Activated naive CD8-positive, alpha-beta T cell treated with anti-CD3 and anti-CD28 coated beads, Interleukin-2, amount 10 ng/mL, durations not matched to agents 7 days and 5 days (primary cell): ENCODE measurements at regions not wholly inside any gene's neighbourhood (a gene's known extent, or its start where the extent isn't known, plus 50 kb on each side); places are given as distances from the start of the nearest gene placed in this dataset.
"Not testable (repeated sequence)": the region's sequence is repeated elsewhere in the genome, so short reads cannot be mapped to it uniquely, and the experiment has no call there.

Experiments
- ATAC-seq: fragments of 150-1000 bp; cut with Tn5 transposase; one replicate; pipeline ENCODE4 v1.10.0; 2021; ENCODE audit warnings: low read depth, moderate library complexity
- POLR2A ChIA-PET: fragments of 350-600 bp; sonication (Branson Sonifier 250); formaldehyde crosslinking; loops from one replicate; lab custom pipeline; 2021; ENCODE audit warnings: antibody characterized with exemption; lab: Charles Lee
- DNase-seq: peaks from one replicate; pipeline ENCODE4 v3.0.0; 2021
- H3K27ac Mint-ChIP-seq: one replicate; pipeline ENCODE4 v1.8.0; 2022; ENCODE audit warnings: mild to moderate bottlenecking, mixed read lengths
- H3K27me3 Mint-ChIP-seq: one replicate; pipeline ENCODE4 v1.8.0; 2022; ENCODE audit warnings: mild to moderate bottlenecking, moderate library complexity, mixed read lengths
- H3K36me3 Mint-ChIP-seq: one replicate; pipeline ENCODE4 v1.8.0; 2021; ENCODE audit warnings: mild to moderate bottlenecking, mixed read lengths
- H3K4me1 Mint-ChIP-seq: one replicate; pipeline ENCODE4 v1.8.0; 2021; ENCODE audit warnings: mixed read lengths
- H3K4me3 Mint-ChIP-seq: one replicate; pipeline ENCODE4 v1.8.0; 2022; ENCODE audit warnings: mild to moderate bottlenecking, moderate library complexity, mixed read lengths
- H3K9me3 Mint-ChIP-seq: one replicate; pipeline ENCODE4 v1.8.0; 2021; ENCODE audit warnings: mixed read lengths

DNA sequence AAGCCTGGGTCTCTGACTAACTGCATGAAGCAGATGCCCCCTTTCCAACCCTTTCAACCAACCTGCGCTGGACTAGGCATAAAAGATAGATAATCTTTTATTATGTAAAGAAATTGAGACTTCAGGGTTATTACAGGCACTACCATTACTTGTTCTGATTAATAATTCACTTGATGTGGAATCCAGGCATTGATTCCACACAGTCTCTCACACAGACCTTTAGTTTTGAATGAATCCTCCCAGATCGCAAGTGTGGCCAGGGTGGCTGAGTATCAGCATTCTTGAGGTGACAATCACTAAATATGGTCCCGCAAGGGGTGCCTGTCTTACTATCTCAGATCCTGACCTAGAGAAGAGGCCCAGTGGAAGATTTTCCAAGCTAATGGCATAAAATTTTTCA lies 368.9 kb upstream of the ONECUT1 start:
- POLR2A ChIA-PET: no interaction called here
- peaks cover 2% of the 10 kb centered on the region for H3K27me3 Mint-ChIP-seq
- H3K9me3 Mint-ChIP-seq: no peaks in the 10 kb centered on the region
- H3K27ac Mint-ChIP-seq: no peak overlapping the region
- ATAC-seq: no peak
- no peaks in the 10 kb centered on the region for H3K36me3 Mint-ChIP-seq
- no peak overlapping the region for H3K4me3 Mint-ChIP-seq
- no peak for DNase-seq
- no peaks in the 10 kb centered on the region for H3K4me1 Mint-ChIP-seq

DNA sequence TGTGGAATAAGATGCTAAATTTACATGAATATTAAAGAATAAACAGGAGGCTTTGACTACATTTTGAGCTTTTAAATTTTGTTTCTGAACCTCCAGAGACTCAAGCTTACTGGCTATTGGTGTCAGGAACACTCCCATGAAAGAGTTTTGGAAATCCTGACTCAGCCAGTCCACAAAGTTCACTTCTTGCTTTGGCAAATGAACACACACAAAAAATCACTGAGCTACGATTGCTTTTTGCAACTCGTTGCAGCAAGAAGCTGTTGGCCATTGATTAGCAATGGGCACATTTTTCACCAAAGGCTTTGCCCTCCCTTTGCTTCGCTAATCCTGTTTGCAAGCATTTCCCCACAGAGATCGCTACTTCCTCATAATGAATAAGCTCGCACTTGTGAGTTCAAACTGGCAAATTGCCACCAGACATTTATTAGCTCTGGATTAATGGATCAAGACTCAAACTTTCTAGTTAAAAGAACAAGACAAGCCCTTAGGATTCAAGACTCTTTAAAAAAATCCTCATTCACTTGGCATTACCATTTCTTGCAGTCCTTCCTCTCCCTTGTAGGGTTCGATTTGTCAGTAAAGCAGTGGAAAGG lies 343.2 kb upstream of the ONECUT1 start:
- DNase-seq (no peak), ATAC-seq (no peak)
- Mint-ChIP-seq H3K4me1 (no peaks in the 10 kb centered on the region), H3K27me3 (no peaks in the 10 kb centered on the region), H3K27ac (no peak overlapping the region), H3K4me3 (no peak overlapping the region), H3K9me3 (peaks cover 1% of the 10 kb centered on the region), H3K36me3 (no peaks in the 10 kb centered on the region)
- POLR2A ChIA-PET: no interaction called here

DNA sequence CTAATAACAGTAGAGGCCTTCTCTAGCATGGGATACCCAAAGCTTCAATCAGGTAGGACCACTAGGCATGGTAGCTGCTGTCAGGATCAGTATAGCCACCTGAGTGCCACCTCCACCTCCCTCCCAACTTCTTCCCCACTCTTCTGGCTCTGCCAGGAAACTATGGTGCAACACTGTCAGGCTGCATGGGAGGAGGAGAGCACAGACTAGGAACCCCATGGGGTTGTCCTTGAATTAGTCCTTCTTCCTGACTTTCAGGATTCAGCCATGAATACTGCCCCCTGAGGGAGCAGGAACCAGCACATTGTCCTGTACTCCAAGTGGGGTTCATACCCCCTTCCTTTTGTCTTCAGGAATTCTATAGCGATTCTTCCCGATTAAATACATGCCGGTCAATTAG lies 340.8 kb upstream of the ONECUT1 start:
- no peaks in the 10 kb centered on the region for H3K4me1 Mint-ChIP-seq
- ATAC-seq (no peak), DNase-seq (no peak)
- POLR2A ChIA-PET: no interaction called here
- no peak overlapping the region for H3K27ac Mint-ChIP-seq
- H3K27me3 Mint-ChIP-seq: no peaks in the 10 kb centered on the region
- H3K9me3 Mint-ChIP-seq: peaks cover 1% of the 10 kb centered on the region
- H3K36me3 Mint-ChIP-seq: no peaks in the 10 kb centered on the region
- H3K4me3 Mint-ChIP-seq: no peak overlapping the region

DNA sequence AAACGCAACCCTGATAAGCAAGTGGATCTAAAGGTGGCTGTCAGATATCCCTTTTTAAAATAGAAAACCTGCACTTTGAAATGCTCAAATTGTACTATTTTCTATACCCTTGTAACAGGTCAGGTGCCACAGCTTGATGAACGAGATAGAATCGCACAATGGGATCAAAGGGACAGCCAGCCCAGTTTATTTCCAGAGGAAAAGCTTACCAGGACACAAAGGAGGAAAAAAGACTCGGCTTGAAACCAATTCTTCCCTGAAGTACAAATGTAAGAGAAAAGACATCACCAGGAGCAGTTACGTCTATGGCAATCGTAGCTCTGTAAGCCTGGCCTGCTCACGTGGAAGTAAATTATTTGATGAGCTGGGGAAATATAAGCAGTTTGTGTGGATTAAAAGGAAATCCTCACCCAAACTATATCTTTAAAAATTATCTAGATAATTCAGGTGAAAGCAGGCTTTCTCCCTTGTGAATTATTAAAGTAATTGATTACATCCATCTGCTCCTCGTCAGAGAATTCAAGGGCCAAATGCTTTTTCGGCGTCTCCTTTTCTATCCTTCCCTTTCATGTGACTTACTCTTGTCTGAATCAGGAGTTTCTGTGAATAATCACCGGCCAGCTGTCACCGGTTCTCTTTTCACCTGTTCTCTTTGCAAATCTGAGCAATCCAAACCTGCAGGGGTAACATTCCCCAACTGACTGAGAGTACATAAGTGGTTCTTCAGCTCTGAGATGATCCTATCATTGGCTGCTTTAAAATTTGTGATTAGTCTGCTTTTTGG lies 339.2 kb upstream of the ONECUT1 start:
- no peaks in the 10 kb centered on the region for H3K36me3 Mint-ChIP-seq
- no peak for DNase-seq
- no peak for ATAC-seq
- no peak overlapping the region for H3K4me3 Mint-ChIP-seq
- POLR2A ChIA-PET: no interaction called here
- H3K27me3 Mint-ChIP-seq: no peaks in the 10 kb centered on the region
- no peaks in the 10 kb centered on the region for H3K4me1 Mint-ChIP-seq
- H3K27ac Mint-ChIP-seq: no peak overlapping the region
- H3K9me3 Mint-ChIP-seq: peaks cover 1% of the 10 kb centered on the region

DNA sequence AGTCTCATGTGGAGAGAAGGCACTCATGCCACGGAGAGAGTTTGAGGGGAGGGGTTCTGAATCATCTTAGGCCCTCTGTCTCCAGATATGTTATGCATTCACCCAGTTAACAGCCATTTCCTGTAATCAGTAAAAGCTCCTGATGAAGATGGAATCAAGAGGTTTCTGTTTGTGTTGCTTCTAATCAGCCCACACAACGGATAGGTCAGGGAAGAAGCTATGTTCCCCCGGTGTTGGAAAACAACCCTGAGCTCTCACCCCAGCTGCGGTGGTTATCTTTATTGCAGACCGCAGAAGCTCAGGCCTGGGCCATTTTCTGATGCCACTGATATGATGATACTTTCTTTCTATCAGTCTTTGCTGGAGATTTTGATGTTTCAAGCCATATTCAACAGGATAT lies 338.5 kb upstream of the ONECUT1 start:
- Mint-ChIP-seq H3K4me1 (no peaks in the 10 kb centered on the region), H3K27me3 (no peaks in the 10 kb centered on the region), H3K36me3 (no peaks in the 10 kb centered on the region), H3K9me3 (peaks cover 1% of the 10 kb centered on the region), H3K27ac (no peak overlapping the region), H3K4me3 (no peak overlapping the region)
- no peak for ATAC-seq
- POLR2A ChIA-PET: no interaction called here
- no peak for DNase-seq

DNA sequence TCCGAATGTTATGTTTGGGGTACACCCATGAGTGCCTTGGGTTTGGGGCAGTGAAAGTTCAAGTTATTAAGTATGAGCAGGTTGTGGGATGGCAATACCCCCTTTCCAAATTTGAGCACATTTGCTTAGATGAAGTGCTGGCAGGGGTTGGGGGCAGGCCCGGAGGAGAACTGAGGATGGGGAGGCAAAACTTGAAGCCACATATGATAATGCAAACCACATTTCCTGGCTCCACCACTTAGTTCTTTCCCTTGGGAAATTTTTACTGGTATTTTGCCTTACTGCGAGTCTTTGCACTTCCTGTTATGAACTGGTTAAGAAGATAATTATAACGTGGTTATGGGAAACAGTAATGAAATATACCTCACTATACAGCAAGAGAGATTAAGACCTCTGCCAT lies 336.0 kb upstream of the ONECUT1 start:
- Mint-ChIP-seq H3K4me1 (no peaks in the 10 kb centered on the region), H3K4me3 (no peak overlapping the region), H3K27me3 (no peaks in the 10 kb centered on the region), H3K9me3 (no peaks in the 10 kb centered on the region), H3K36me3 (no peaks in the 10 kb centered on the region), H3K27ac (no peak overlapping the region)
- DNase-seq (no peak), ATAC-seq (no peak)
- POLR2A ChIA-PET: no interaction called here

DNA sequence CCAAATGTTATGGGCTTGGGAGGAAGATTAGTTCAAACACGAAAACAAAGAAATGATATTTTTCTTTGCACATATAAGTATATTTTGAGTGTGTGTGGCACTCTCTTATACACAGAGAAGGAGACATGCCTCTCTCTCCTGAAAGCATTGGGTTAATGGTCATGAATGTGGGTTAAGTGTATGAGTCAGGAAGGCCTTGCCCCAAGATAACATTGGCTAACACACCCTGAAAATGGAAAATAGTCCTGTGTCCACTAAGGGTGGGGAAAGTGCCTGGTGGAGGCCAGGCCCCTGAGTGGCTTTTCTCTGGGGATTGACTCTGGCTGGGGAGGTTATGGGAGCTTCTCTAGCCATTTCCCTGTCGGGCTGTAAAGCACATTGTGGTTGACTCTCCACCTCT lies 332.7 kb upstream of the ONECUT1 start:
- ATAC-seq: no peak
- no peak overlapping the region for H3K4me3 Mint-ChIP-seq
- no peak overlapping the region for H3K27ac Mint-ChIP-seq
- H3K4me1 Mint-ChIP-seq: no peaks in the 10 kb centered on the region
- no peaks in the 10 kb centered on the region for H3K27me3 Mint-ChIP-seq
- DNase-seq: no peak
- POLR2A ChIA-PET: no interaction called here
- H3K9me3 Mint-ChIP-seq: no peaks in the 10 kb centered on the region
- H3K36me3 Mint-ChIP-seq: no peaks in the 10 kb centered on the region

DNA sequence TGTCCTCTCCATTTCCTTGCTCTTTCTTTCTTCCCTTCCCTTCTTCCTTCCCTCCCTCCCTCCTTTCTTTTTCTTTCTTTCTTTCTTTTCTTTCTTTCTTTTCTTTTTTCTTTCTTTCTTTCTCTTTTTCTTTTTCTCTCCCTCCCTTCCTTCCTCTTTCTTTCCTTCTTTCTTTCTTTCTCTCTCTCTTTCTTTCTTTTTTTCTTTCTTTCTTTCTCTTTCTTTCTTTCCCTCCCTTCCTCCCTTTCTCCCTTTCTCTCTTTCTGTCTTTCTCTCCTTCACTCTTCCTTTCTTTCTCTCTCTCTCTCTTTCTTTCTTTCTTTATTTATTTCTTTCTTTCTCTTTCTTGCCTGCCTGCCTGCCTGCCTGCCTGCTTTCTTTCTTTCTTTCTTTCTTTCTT lies 326.8 kb upstream of the ONECUT1 start:
- H3K4me3 Mint-ChIP-seq, H3K27me3 Mint-ChIP-seq, H3K36me3 Mint-ChIP-seq, H3K9me3 Mint-ChIP-seq, H3K27ac Mint-ChIP-seq, DNase-seq, H3K4me1 Mint-ChIP-seq, ATAC-seq, POLR2A ChIA-PET: not testable (repeated sequence)

DNA sequence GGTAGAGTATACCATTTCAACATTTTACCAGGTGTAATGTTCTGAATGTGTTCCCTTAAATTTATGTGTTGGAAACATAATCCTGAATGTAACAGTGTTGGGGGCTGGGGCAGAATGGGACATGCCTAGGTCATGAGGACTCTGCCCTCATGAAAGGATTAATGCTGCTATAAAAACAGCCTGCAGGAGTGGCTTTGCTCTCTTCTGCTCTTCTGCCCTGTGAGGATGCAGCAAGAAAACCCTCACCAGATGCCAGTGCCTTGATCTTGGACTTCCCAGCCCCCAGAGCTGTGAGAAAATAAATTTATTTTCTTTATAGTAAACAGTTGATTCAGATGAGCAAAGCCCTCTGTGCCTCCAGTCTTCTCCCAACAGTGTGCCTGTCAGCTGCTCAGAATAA lies 326.0 kb upstream of the ONECUT1 start:
- H3K27me3 Mint-ChIP-seq: peaks cover 2% of the 10 kb centered on the region
- DNase-seq (no peak), ATAC-seq (no peak)
- no peak overlapping the region for H3K4me3 Mint-ChIP-seq
- no peak overlapping the region for H3K27ac Mint-ChIP-seq
- no peaks in the 10 kb centered on the region for H3K4me1 Mint-ChIP-seq
- no peaks in the 10 kb centered on the region for H3K36me3 Mint-ChIP-seq
- POLR2A ChIA-PET: no interaction called here
- H3K9me3 Mint-ChIP-seq: no peaks in the 10 kb centered on the region

DNA sequence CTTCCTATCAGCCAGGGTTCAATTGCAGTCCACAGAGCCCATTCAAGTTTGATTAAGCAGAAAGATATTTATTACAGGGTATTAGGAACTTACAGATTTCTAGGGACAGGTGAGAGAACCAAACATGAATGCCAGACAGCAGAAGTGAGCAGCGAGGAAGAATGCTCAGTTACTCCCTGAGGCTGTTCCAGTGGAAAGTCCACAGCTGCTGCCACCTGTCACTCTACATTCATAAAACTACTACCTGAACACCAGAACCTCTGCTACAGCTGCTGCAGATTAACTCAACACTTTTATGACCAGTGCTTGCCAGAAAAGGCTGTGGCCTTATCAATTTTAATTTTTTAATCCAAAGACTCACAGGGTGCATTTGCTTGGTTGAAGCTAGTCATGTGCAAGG lies 325.4 kb upstream of the ONECUT1 start:
- POLR2A ChIA-PET: no interaction called here
- Mint-ChIP-seq H3K27me3 (peaks cover 2% of the 10 kb centered on the region), H3K36me3 (no peaks in the 10 kb centered on the region), H3K9me3 (no peaks in the 10 kb centered on the region), H3K4me1 (no peaks in the 10 kb centered on the region), H3K27ac (no peak overlapping the region), H3K4me3 (no peak overlapping the region)
- ATAC-seq (no peak), DNase-seq (no peak)

DNA sequence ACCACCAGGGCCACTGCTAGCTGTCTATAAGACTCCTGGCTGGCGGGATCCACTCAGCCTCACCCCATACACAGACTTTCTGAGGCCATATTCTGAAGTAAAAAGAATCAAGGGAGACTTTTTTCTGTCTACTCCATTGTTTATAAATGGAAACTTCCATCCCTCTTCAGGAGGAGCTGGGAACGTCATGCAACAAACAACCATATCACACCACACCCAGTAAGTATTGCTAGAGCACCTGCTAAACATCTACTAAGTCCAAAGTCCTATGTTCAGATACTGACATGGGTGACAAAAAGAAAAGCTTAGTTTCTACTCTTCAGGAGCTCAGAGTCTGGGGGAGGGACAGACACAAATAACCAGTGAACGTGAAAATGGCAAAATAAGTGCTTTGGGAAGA lies 324.8 kb upstream of the ONECUT1 start:
- H3K27ac Mint-ChIP-seq: no peak overlapping the region
- no peaks in the 10 kb centered on the region for H3K9me3 Mint-ChIP-seq
- no peak overlapping the region for H3K4me3 Mint-ChIP-seq
- DNase-seq (no peak), ATAC-seq (no peak)
- H3K4me1 Mint-ChIP-seq: no peaks in the 10 kb centered on the region
- POLR2A ChIA-PET: no interaction called here
- no peaks in the 10 kb centered on the region for H3K36me3 Mint-ChIP-seq
- peaks cover 2% of the 10 kb centered on the region for H3K27me3 Mint-ChIP-seq

DNA sequence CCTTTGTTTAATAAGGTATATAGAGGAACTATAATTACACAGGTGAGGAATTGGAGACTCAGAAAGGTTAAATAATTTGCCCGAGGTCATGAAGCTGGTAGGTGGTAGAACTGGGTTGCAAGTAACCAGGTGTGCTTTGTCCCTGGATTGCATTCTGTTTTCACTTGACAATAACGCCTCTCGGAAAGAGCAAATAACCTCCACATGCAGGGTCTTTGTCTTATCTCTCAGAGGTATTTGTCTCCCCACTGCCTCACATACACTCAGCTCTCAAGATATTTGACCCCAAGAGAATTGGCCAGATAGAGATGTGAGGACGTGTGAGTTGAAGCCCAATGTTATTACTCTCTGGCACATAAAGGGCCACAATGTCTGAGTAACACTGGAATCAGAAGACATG lies 320.9 kb upstream of the ONECUT1 start:
- H3K9me3 Mint-ChIP-seq: no peaks in the 10 kb centered on the region
- DNase-seq: no peak
- H3K27ac Mint-ChIP-seq: no peak overlapping the region
- POLR2A ChIA-PET: no interaction called here
- H3K4me3 Mint-ChIP-seq: no peak overlapping the region
- no peak for ATAC-seq
- peaks cover 2% of the 10 kb centered on the region for H3K27me3 Mint-ChIP-seq
- no peaks in the 10 kb centered on the region for H3K36me3 Mint-ChIP-seq
- no peaks in the 10 kb centered on the region for H3K4me1 Mint-ChIP-seq

DNA sequence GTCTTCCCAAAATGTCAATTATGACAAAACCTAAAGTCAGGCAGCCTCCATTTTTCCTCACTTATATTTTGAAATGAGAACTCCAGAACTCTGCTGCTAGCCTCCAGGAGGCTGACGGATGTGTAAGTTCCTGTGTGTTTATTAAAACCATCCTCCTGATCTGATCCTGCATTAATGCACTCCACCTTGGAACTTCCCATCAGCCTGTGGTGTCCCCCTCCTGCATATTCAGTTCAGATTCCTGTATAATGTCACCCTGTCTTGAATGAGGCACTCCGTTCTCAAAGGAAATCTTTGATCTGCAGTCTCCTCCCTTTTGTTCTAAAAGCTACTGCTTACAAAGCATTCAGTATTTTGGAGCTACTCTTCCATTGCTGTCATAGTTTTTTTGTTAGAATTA lies 318.2 kb upstream of the ONECUT1 start:
- Mint-ChIP-seq H3K36me3 (no peaks in the 10 kb centered on the region), H3K4me3 (no peak overlapping the region), H3K9me3 (no peaks in the 10 kb centered on the region), H3K27ac (no peak overlapping the region), H3K4me1 (no peaks in the 10 kb centered on the region), H3K27me3 (peaks cover 2% of the 10 kb centered on the region)
- no peak for DNase-seq
- no peak for ATAC-seq
- POLR2A ChIA-PET: no interaction called here

DNA sequence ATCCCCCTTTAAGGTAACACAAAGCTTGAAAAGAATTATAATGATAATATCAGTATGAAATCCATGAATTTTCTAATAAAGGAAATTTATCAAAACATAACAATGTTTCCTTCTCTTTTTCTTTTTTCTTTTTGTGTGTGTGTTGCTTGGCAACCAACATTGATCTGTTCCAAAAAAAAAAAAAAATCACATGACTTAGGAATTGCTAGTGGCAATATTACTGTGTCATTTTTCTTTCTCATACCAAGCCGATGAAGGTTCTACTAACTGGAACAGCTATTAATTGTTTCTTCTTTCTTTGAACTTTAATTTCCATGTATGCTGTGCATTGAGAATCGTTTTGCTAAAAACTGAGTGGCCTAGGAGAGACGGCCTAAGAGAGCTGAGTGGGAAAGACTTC lies 317.7 kb upstream of the ONECUT1 start:
- no peak for ATAC-seq
- Mint-ChIP-seq H3K4me3 (no peak overlapping the region), H3K36me3 (no peaks in the 10 kb centered on the region)

More for the DNA sequence above, 317.7 kb upstream of the ONECUT1 start:
- H3K27ac Mint-ChIP-seq: no peak overlapping the region
- H3K4me1 Mint-ChIP-seq: no peaks in the 10 kb centered on the region
- no peak for DNase-seq
- H3K9me3 Mint-ChIP-seq: no peaks in the 10 kb centered on the region
- POLR2A ChIA-PET: no interaction called here
- no peaks in the 10 kb centered on the region for H3K27me3 Mint-ChIP-seq
